ENCODE measurements at regions not wholly inside any gene's neighbourhood (a gene's known extent, or its start where the extent isn't known, plus 50 kb on each side); places are given as distances from the start of the nearest gene placed in this dataset.
A peak's percentile ranks its signal among the peaks of the same experiment; 100 is the strongest.

GRCh38 chr2:41837610-41838009 is 210.2 kb upstream of the PKDCC start:
- H3K9me3 ChIP-seq, result no peaks in the 10 kb centered on the region
- DNase-seq (ENCODE audit: low spot score in 2 of 2), result no peak
- no peak overlapping the region for H3K27ac ChIP-seq
- H3K4me3 ChIP-seq, result no peak overlapping the region
- intact Hi-C loops (cut with DNase I), result no loop called here
- no peaks in the 10 kb centered on the region for H3K36me3 ChIP-seq
- no peaks in the 10 kb centered on the region for H3K27me3 ChIP-seq
- no peak for TF ChIP-seq CTCF (IDR thresholded peaks at IDR 0.05)
- H3K4me1 ChIP-seq, result peaks cover 0 to 2% of the 10 kb centered on the region in 2 donors

GRCh38 chr2:41840702-41841551 is 206.9 kb upstream of the PKDCC start:
- peak overlapping the region; percentile 54 to 81 for H3K27ac ChIP-seq

GRCh38 chr2:41846962-41847361 is 200.9 kb upstream of the PKDCC start:
- Histone ChIP-seq H3K36me3 (no peaks in the 10 kb centered on the region), H3K27ac (no peak overlapping the region), H3K4me3 (no peak overlapping the region), H3K27me3 (no peaks in the 10 kb centered on the region), H3K9me3 (no peaks in the 10 kb centered on the region), H3K4me1 (no peaks in the 10 kb centered on the region)
- TF ChIP-seq CTCF (IDR thresholded peaks at IDR 0.05), result no peak
- DNase-seq (ENCODE audit: low spot score in 2 of 2), result no peak
- intact Hi-C loops (cut with DNase I), result no loop called here

More at GRCh38 chr2:41840702-41841551, 206.9 kb upstream of the PKDCC start:
- H3K9me3 ChIP-seq, result no peaks in the 10 kb centered on the region
- DNase-seq (ENCODE audit: low spot score in 2 of 2), result peak; percentile 79 to 97
- TF ChIP-seq CTCF (IDR thresholded peaks at IDR 0.05), result peak; percentile 93 to 95 (median 94)
- H3K36me3 ChIP-seq, result no peaks in the 10 kb centered on the region
- peaks cover 0 to 2% of the 10 kb centered on the region in 2 donors for H3K4me1 ChIP-seq
- no peaks in the 10 kb centered on the region for H3K27me3 ChIP-seq
- peak overlapping the region; percentile 77 to 91 for H3K4me3 ChIP-seq
- intact Hi-C loops (cut with DNase I), result loop anchor here (2.0 kb wide), 1 partner anchor 520 kb away; the partner anchor contains the start of gene COX7A2L

GRCh38 chr2:41847744-41848441 is 199.9 kb upstream of the PKDCC start:
- TF ChIP-seq CTCF (IDR thresholded peaks at IDR 0.05), result no peak
- intact Hi-C loops (cut with DNase I), result no loop called here
- DNase-seq (ENCODE audit: low spot score in 2 of 2), result no peak
- no peaks in the 10 kb centered on the region for H3K27me3 ChIP-seq
- H3K9me3 ChIP-seq, result no peaks in the 10 kb centered on the region
- H3K4me3 ChIP-seq, result no peak overlapping the region
- H3K27ac ChIP-seq, result no peak overlapping the region
- no peaks in the 10 kb centered on the region for H3K4me1 ChIP-seq
- no peaks in the 10 kb centered on the region for H3K36me3 ChIP-seq

GRCh38 chr2:41851554-41851953 is 196.3 kb upstream of the PKDCC start:
- no peaks in the 10 kb centered on the region for H3K36me3 ChIP-seq
- DNase-seq (ENCODE audit: low spot score in 2 of 2), result no peak
- H3K4me3 ChIP-seq, result no peak overlapping the region
- no peak overlapping the region for H3K27ac ChIP-seq
- intact Hi-C loops (cut with DNase I), result loop anchor here (10.0 kb wide), 1 partner anchor 473 kb away; no protein-coding TSS in a partner anchor
- no peaks in the 10 kb centered on the region for H3K4me1 ChIP-seq
- H3K9me3 ChIP-seq, result no peaks in the 10 kb centered on the region
- no peaks in the 10 kb centered on the region for H3K27me3 ChIP-seq
- no peak for TF ChIP-seq CTCF (IDR thresholded peaks at IDR 0.05)

Measured in ascending aorta (tissue), 2 donors.